GM21529 (cell line): ENCODE measurements at regions not wholly inside any gene's neighbourhood (a gene's known extent, or its start where the extent isn't known, plus 50 kb on each side); places are given as distances from the start of the nearest gene placed in this dataset.

Experiments used
- ATAC-seq: cut with Tn5 transposase; IDR thresholded peaks from one replicate; pipeline ENCODE4 v1.9.1; 2021; ENCODE audit not compliant: unreplicated experiment

GRCh38 chr13:111551204-111551820, 230.9 kb downstream of the TEX29 start:
- no peak for ATAC-seq

GRCh38 chr13:111552891-111553655, 232.6 kb downstream of the TEX29 start:
- no peak for ATAC-seq

GRCh38 chr13:111554539-111555267, 234.3 kb downstream of the TEX29 start:
- ATAC-seq = no peak

DNA sequence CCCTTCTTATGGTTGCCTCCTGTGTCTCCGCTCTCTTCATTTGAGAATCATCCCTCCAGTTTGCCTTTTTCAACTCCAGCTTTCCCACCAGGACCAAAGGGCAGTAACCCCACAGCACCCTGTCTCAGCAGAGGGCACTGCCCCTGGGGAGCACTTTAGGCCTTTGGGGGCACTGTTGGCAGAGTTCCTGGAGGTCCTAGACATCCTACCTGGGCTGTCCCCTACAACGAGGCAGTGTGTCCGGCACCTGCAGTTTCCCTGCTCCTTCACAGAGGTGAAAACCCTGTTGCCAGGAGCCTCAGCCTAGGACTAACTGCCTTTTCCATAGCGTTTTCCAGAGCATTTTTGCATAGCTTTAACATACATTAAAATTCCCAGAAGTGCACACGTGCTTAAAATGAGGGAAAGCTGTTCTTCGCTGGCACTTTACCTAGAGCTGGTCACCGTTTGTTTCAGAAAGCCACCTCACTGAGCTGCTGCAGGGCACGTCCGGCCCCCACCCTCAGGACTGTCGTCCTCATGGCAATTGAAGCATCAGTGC, 234.9 kb downstream of the TEX29 start:
- ATAC-seq = no peak

DNA sequence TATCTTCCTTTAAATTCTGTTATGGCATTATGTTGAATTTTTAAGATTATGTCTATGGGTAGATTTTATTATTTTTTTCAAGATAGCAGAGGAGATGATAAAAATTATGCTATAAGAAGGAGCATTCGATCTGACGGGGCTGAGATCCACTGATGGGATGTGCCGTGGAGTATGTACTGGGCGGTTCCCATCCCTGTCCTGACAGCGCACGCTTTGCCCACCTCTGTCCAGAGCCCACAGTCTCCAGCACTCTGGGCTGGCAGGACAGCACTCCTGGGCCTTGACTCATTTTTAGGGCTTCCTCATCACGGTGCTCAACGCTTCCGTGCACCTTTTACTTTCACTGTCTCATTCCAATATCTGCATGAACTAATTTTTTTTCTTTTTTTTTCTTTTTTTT, 235.5 kb downstream of the TEX29 start:
- ATAC-seq = no peak

- no peak for ATAC-seq
Observed at GRCh38 chr13:111556496-111556895, 236.1 kb downstream of the TEX29 start.

DNA sequence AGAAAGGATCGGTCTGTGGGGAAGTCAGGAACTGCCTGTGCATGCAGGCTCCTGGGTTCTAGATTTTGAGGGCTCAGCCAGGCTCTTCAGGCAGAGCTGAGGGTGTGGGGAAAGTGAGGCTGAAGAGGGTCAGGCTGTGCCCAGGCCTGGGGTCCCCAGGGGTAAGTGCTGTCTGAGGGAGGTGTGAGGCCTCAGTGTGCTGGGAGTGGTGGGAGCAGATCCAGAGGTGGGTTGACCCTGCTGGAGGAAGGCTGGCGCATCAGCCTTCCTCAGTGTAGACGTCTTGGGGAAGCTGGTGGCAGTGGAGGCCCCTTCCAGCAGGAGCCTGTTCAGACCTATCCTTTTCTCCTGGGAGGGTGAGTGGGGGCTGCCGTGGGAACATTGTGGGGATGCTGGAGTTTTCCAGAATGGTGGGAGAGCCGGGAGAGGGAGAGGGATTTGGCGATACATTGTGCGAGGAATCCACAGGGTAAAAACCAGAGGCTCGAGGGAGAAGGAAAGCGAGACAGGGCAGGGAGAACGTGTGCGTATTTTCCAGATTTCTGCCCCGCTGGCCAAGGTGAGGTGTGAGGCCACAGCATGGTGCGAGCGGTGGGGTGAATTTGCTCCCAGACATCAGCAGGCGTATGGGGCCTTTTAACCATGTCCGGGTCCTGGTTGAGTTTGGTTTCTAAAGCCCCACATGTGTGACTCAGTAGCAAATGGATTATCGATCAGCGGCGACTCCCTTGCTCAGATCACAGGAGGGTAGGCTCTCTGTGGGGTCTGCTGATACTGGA, 237.7 kb downstream of the TEX29 start:
- ATAC-seq = no peak

DNA sequence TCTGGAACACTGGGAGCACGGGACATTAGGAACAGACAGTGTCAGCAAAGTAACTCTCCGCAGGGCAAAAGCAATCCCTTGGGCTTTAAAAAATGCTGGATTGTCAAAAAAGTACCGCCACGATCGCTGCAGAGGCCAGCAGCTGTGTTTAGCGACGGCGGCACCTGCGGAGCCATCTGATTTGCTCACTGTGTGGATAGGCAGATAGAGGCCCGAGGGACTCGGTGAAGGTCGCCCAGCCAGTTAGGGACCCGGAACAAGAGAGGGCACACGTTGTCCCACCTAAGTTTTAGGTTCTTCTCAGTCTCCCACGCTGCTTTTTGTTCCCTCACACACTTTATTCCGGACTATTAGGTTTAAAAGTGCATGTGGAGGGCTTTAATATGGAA, 238.3 kb downstream of the TEX29 start:
- no peak for ATAC-seq

- no peak for ATAC-seq
Observed at GRCh38 chr13:111559612-111560403, 239.4 kb downstream of the TEX29 start.

- ATAC-seq = no peak
Observed at GRCh38 chr13:111561091-111561781, 240.8 kb downstream of the TEX29 start.

GRCh38 chr13:111562716-111563115, 242.3 kb downstream of the TEX29 start:
- no peak for ATAC-seq

DNA sequence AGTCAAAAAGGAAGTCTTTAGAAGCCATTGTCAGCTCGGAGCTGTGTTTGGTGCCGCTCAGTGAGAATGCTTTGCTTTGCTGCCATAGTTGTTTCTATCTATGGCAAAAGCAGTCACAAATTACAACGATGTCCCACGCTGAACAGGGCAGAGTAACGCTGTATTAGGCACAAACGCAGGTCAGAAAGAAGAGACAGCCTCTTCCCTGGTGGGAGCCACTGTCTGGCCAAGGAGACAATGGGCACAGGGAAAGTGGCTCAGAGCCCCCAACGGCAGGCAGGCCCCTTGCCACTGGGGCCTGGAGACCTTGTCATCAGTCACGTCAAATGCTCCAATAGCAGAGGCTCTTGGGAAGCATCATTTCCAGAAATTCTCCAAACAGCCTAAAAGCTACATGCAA, 244.2 kb downstream of the TEX29 start:
- no peak for ATAC-seq

- ATAC-seq = no peak
Observed at GRCh38 chr13:111565400-111565799, 245.0 kb downstream of the TEX29 start.

- no peak for ATAC-seq
Observed at GRCh38 chr13:111566567-111566966, 246.1 kb downstream of the TEX29 start.

- no peak for ATAC-seq
Observed at GRCh38 chr13:111567637-111568036, 247.2 kb downstream of the TEX29 start.

GRCh38 chr13:111568290-111568689, 247.8 kb downstream of the TEX29 start:
- ATAC-seq = no peak

GRCh38 chr13:111570911-111571310, 250.5 kb downstream of the TEX29 start:
- no peak for ATAC-seq

GRCh38 chr13:111572956-111573761, 252.7 kb downstream of the TEX29 start:
- no peak for ATAC-seq

- ATAC-seq = no peak
Observed at GRCh38 chr13:111573801-111574200, 253.4 kb downstream of the TEX29 start.
